NCI-H2107 treated with DMSO at 0.1 percent for 48 hours (cell line): ENCODE measurements at regions not wholly inside any gene's neighbourhood (a gene's known extent, or its start where the extent isn't known, plus 50 kb on each side); places are given as distances from the start of the nearest gene placed in this dataset.

Experiments
- DNase-seq: peaks from one replicate; lab custom pipeline; 2025; ENCODE audit not compliant: unreplicated experiment; lab: John Stamatoyannopoulos, UW

DNA sequence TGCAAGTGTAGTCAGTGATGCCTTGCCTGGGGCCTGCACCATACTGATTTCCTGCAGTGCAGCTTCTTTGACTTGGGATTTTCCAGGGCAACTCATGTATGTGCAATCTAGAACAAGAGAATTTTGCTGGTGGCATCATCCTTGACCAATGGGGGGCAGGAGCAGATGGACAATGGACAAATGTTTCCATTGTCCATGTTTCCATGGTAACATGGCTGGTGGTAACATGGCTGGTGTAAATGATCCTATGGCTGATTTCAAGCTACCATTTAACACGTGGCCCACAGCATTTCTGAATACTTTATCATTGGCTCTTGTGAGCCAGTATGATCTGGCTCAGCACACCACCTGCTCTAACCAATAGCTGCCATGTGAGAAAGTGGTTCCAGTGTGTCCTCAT lies 130.1 kb upstream of the OSMR start:
- DNase-seq, result no peak

DNA sequence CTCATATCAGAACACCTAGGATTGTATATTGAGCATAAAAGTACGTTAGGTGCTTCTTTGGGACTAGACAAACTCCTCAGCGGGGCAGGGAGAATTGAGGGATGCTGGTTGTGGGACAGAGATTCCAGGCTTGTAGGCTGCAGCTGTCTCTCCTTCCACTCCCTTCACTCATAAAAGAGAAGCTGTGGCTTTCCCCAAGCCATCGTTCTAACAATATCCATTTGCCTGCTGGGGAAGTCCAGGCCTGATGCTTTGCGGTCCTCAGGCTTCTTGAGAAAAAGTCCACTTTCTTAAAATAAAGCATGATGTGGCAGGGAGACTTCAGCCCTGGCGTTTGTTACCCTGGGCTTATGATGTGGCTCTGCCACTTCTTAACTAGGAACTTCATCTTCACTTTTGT lies 129.3 kb upstream of the OSMR start:
- no peak for DNase-seq

DNA sequence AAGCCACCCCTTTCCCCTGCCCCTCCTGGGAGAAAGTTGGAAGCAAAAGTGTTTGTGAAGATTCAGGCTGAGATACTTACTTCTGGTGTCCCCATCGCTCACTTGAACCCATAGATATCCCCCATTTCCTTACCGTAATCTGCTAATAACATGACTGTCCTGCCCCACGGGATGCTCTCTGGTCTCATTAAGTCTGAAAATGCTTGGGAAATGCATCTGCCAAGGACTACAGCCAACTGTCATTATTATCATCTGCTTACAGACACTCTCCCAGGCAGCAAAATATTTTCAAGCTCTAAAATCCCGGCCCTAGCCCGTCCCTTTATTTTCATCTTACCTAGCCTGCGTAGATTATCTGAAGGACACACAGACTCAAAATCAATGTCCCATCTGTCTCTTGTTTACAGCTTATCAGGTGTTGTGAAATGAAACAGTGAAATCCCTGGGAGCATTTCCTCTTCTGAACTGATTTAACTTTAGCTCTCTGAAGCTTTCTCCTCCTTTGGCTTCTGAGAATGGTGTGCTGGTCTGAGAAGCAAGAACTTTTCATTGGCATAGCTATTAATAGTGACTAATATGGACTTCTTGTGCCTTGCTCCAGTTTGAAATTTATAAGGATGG lies 126.9 kb upstream of the OSMR start:
- DNase-seq, result no peak

DNA sequence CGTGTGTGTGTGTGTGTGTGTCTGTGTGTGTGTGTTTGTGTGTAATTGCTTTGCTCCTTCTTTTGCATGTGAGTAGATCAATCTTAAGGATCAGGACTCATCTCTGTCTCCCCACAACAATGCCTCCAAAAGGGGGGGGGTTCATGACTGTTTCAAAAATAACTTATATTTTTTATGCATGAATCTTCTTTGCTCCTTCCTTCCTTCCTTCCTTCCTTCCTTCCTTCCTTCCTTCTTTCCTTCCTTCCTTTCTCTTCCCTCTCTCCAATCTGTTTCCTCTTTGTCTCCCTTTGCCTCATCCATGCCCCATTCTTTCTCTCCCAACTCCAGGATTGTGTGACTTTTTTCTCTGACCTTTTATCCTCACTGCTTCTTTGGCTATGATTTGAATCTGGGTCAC lies 126.4 kb upstream of the OSMR start:
- no peak for DNase-seq

DNA sequence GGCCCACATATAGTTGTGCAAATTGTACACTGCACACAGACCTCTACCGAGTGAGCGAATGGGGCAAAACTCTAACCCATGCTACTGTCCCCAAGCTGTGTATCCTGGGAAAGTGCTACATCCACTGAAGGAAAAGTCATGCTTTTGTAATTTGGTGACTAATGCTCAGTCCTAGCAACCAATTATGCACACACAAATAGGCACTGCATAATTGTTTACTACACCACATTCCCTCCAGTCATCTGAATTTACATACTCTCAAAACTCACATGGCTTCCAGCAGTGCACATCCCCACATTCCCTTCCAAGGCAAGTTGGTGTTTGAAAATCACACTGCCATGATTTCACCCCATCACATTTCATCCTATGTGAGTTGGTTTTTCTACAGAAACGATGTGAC lies 125.9 kb upstream of the OSMR start:
- DNase-seq, result no peak

DNA sequence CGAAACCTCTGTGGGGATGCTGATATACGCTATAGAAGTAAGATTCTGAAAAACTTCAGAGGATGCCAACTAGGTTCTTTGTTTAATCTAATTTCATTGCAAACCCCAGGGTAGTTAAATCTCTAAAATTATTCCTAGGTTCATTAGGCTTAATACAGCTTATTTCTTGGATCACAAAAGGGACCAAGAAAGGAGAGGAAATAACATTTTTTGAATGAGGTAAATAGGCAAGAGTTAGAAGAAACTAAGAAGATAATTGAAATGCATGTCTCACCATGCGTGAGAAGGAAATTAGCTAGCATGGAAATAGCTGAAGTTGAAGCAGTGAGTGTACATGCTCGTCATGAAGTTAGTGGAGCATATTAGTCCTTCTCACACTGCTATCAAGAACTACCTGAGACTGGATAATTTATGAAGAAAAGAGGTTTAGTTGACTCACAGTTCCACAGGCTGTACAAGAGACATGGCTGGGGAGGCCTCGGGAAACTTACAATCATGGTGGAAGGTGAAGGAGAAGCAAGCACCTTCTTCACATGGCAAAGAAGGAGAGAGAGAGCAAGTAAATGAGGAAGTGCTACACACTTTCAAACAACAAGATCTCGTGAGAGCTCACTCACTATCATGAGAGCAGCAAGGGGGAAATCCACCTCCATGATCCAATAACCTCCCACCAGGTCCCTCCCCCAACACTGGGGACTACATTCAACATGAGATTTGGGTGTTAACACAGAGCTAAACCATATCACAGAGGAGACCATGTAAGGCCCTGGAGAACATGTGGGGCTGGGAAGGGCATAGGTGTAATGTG lies 125.1 kb upstream of the OSMR start:
- no peak for DNase-seq

DNA sequence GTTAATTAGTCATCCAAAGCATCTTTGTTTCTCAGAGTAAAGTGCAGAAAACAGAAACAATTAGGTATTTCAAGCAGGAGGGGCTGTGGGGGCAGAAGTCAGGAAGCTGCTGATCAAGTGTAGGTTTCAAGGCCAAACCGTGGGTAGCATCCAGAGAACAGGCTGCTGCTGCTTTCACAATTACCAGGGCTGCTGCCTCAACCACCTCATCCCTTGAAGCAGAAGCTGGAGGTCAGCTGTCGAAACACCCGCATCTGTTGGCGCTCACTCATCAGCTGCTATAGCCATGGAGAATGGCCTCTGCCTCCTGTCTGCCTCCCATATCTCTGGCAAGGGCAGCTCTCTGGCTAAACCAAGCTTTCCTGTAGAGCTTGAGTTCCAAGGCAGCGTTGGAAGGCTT lies 122.9 kb upstream of the OSMR start:
- no peak for DNase-seq

DNA sequence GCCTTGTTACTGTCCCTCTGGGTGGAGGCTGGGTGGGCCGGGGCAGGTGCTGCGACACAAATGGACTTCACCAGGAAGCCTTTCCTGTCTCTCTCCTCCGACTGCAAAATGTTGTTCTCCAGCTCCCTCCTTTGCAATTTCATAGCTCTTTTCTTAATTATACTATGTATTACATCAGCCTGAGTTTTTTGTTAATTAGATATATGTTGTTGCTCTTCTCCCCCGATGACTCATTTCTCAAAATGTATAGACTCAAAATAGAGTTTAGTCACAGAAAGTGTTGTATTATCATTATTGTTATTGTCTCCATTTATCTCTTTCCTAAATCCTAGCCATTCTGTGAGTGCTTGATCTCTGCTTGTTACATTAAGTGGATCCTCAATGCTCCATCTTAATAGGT lies 122.4 kb upstream of the OSMR start:
- DNase-seq, result no peak

DNA sequence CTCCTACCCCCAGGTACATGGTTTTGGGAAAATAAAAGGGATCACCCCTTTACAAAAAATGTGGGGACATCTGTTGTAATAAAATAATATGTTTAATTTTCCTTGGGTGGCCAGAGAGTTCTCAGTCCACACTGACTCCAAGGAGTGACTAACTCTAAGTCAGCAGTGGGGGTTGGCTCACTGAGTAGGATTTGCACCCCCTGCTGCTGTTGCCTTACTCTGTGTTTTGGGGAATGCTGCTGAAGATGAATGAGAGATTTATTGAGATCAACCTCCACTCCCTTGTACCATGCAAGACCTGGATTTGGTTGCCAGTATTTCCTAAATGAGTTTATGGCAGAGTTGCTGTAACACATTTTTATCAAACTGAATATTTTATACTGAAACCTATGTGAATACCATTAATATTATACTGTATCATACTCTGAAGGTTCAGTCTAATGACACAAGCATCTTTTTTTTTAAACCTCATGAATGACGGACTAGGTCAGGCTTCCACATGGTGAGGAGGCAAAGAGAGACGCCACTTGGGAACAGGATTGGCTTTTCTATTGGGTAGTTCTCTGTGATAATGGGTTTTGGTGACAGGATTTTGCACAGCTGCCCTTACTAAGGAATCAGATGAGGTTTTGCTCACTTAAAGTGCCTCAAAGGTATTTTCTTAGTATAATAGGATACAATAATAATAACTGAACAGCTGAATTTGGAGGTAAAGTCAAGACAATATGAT lies 121.3 kb upstream of the OSMR start:
- no peak for DNase-seq

DNA sequence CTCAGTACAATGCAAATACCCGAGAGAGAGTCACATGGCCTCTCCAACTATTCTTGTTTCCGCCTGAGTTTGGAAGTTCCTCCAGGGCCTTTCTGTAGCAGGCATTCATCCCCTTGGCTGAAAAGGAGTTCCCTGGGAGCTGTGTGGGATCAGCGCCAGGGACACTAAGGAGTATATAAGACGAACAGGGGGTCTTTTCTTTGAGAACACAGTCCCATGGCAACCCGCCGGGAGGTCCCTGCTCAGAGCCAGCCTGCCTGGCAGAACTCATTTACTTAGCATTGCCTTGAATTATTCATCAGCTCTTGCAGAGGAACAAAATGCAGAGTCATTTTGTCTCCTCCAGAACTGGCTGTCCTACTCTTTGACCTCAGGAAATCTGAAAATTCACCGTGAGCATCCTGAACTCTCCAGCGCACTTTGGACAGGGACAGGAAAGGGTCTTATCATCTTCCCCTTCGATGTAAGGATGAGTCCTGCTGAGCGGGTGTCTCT lies 120.4 kb upstream of the OSMR start:
- no peak for DNase-seq

DNA sequence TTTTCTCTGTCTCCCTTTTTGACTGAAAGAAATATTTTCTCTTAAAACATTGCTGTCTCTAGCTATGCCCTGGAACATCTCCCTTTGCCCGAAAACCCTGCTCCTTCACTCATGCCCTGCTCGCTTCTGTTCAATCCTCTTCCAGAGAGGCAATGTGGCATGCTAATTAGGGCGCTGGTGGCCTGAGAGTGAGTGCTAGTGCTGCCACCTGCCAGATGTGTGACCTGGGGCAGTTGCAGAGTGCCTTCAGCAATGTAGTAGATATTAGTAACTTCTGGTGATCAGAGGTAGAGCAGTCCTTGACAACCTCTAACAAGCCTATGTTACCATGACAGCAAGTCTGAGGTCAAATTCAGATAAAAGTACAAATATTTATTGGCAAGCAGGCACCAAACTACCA lies 119.5 kb upstream of the OSMR start:
- no peak for DNase-seq

DNA sequence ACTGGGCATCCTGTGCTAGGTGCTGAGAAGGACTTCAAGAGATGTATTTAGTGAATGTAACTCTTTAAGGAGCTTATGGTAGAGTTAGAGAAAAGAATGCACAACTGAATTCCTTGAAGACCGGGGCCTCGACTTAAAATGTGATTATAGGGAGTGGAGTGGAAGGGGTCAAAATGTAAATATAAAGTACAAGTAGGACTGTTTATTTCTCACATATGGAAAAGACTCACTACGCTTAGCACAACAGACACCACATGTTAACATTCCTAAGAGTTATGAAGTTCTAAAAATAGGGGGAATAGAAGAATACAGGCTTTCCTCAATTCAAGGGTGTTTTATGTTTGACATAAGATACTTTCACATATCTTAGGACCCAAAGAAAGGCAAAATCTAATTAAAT lies 117.8 kb upstream of the OSMR start:
- no peak for DNase-seq

DNA sequence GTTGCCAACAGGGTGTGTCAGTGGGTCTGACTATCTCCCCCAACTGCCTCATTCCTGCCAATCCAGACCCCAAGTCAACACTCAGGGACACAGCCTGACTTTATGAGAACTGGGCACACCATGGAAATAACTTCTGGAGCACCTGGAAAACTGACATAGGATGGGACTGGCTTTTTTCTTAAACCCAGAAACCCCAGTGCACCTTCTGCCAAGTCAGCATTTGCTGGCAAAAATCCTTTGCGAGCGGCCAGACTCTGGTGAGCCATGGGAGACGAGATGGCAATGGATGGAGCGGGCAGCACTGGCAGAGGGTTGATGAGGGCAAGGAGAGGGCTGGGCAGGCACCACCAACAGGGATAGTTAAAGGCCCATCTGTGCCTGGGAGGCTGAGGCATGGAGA lies 114.4 kb upstream of the OSMR start:
- no peak for DNase-seq

DNA sequence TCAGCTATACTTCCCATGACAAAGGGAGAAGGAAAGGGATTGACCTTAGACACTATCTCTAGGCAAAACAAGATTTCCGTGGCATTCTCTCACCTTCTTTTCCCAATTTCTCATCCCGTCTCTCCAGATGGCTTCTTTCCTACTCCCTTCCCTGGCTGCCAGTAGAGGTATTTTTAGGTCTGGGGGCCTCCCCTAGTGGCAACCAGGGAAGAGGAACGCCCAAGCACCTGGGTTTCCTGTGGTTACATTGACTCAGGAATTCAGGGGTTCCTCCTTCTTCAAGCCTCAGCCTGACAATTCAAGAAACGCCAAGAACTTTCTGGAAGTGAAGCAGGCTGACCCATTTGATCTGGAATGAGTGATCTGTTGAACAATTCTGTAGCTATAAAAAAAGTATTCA lies 111.5 kb upstream of the OSMR start:
- no peak for DNase-seq

DNA sequence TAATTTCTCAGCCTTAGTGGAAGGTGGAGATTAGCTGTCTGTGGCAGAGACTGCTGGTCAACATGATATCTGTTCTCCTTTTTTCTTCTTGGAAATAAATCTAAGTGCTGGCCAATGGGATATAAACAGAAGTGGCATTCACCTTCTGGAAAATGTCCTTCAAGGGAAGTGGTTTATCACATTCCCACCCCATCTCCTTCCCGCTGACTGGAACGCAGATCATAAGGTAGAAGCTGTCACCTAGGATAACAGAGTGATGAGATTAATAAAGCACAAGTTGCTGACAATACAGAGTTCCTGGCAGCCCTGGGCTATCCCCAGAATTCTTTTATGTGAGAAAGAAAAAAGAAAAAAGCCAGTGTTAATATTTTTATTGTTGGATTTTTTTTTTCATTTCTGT lies 109.7 kb upstream of the OSMR start:
- DNase-seq, result no peak

DNA sequence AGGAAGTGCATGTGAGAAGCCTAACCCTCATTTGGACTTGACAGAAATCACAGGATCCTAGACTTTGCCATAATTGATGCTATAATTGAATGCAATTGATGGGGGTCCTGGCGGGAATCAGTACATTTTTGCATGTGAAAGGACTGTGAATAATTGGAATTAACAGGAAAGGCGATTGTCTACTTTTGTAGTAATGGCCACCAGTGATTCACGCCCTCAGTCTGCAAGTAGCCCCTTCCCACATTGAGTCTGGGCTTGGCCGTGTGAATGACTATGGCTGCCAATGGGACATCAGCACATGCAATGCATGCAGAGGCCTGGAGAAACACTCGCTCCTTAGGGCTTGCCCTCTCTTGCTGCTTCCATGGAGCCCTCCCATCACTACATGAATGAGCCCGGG lies 107.8 kb upstream of the OSMR start:
- DNase-seq, result no peak

DNA sequence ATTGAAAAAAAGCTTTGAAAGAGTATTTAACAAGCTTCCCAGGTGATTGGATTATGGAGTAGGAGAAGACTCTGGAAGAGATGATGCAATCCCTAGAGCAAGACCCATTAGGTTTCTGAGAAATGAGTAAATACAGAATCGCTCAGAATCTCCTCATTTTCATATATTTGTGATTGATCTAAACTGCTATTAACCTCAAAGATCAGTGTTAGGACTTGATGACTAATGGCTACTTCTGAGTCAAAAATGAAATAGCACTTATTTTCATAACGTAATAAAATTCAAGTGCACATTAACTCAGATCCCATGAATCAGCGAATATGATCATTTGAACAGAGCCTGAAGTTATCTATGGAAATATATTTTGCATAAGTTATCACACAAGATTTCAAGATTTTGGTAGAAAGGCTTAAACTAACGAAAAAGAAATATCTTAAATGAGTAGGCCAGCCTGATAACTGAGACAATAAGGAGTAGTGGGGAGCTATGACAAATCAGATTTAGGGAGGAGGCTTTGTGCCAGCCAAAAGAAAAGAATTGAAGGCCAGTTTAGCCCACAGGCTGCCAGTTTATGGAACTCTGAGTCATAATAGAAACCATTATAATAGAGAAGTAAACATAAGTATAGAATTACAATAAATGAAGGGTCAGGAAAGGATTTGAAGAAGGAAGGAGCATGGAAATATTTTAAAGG lies 106.7 kb upstream of the OSMR start:
- peak; percentile 70 for DNase-seq

DNA sequence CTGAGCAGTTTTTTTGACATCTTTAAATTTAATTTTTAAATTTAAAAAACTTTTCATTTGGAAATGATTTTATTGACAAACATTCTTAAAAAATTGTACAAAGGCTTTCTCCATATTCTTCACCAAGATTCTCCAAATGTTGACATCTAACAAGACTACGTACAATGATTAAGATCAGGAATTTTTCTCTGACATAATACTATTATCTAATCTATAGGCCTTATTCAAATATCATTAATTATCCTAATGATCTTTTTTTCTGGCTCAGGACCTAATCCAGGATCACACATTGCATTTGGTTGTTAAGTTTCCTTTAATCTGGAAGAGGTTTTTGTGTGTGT lies 106.1 kb upstream of the OSMR start:
- no peak for DNase-seq

DNA sequence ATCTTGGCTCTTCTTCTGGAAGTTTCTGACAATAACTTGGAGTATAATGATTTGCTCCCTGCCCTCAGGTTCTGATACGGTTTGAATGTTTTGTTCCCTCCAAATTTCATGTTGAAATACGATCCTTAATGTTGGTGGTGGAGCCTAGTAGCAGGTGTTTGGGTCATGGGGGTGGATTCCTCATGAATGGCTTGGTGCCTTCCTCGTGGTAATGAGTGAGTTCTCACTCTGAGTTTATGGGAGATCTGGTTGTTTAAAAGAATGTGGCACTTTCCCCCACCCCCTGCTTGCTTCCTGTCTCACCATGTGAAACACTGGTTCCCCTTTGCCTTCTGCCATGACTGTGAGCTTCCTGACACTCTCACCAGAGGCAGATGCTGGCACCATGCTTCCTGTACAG lies 103.0 kb upstream of the OSMR start:
- no peak for DNase-seq

DNA sequence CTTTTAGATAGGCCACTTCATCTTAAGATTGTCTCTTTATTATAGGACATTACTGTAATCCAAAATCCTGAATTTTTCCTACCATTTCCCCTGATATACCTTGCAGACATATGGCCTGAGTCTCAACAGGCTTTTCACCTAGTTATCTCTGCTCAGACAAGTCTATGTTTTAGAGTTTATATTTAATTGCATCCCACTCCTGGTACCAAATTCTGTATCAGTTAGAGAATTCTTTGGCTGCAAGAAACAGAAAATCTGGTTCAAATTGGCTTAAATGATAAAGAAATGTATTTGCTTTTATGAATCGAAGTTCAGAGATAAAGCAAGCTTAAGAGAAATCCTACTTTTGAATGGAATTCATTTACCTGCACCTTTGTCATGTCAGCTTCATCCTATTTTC lies 102.2 kb upstream of the OSMR start:
- no peak for DNase-seq

DNA sequence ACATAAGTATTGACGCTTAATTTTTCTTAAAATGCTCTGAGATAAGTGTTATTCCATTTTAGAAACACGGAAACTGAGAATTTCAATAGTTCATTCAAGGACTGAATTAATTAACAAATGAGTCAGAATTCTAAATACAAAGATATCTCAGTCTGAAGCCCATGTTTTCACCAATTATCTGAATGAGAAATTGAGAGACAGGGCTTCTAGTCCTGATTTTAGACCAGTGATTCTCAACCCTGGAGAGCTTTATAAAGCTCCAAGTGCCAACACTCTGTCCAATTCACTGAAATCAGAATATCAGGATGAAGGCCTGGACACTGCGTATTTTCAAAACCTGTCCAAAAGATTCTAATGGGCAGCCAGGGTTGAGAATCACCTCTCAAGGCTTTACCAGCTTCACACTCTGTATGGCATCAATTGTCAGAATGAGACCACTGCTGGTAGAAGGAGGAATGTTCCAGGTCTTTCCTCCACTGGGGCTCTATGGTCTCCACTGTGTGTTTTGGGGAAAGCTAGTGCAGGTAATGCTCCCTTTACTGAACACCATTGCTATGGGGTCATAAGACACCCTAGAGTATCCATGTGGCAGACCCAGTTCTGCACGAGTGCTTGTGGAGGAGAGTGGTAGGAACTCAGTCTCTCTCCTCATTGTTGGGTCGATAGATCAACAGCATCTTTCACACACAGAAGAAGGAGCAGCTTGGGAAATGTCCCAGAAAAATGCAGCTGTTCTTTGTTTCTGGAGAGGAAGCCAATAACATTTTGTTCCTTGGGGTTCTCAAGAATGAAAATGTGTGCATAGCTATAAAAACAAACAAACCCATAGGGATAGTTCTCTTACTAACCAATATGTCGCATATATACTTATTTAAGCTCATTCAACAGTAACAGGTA lies 99.7 kb upstream of the OSMR start:
- DNase-seq, result no peak
